Daoy (cell line): ENCODE measurements at regions not wholly inside any gene's neighbourhood (a gene's known extent, or its start where the extent isn't known, plus 50 kb on each side); places are given as distances from the start of the nearest gene placed in this dataset.
"Not testable (repeated sequence)": the region's sequence is repeated elsewhere in the genome, so short reads cannot be mapped to it uniquely, and the experiment has no call there.

Experiments used
- DNase-seq: peaks from one replicate; pipeline ENCODE4 v3.0.0-alpha.2; 2015; ENCODE audit warnings: low read depth

DNA sequence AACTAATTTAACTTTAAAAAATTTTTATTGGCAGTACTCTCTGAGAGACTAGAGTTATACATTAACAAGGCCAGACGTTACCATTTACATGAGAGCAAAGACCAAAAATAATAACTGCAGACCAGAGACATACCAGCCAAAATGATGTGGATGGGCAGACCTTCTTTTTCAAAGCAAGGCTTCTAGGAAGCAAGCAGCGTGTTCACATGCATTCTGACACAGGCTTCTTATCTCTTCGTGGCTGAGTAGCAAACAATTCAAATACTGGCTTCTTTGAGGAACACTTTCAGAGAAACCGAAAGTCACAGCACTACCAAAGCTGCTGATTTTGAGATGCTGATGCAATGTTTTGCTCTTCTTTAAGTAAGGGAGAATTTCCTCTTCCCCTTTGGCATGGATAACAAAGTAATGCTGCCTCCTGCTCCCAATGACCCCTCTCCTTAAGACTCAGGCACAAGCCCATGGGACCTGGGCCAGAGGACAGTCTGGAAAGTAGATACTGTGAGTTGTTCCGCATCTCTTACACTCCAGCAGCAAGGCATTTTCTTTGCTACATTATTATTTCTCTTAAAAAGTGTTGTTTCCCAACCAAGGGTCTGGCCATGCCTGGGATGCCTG lies 181.9 kb downstream of the MREG start:
- peak; percentile 41 for DNase-seq

DNA sequence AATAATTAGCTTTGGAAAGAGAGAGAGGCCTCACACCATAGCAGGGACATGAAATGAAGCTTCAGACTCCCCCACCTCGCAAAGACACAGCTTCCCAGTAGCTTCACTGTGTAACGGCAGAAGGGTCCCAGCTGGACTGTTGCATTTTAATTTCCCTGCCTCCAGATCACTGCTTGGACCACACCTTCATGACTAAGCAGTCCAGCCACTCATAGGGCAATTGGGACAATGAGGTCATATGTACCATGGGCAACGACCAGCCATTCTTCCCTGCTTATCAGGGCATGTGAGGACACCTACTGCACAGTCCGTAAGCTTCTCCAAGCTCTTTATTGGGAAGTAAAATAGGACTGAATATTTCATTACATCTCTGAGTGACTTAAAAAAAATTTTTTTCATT lies 183.0 kb downstream of the MREG start:
- DNase-seq, result peak; percentile 84

DNA sequence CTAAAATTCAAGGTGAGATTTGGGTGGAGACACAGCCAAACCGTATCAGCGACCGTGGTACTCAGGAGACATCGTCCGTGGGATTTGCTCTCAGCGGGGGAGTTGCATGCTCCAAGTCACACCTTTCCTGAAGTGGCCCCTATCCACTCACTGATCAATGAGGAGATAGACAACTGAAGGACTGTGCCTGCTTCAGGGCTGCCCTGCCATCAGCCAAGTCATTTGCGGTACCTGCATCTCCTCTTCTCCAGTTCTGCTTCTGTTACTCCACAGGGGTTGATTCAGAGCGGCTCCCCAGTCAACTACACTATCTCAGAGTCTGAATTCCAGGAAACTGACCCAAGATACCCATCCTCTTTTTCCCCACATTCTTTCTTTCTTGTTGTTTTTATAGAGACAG lies 184.1 kb downstream of the MREG start:
- DNase-seq, result no peak

DNA sequence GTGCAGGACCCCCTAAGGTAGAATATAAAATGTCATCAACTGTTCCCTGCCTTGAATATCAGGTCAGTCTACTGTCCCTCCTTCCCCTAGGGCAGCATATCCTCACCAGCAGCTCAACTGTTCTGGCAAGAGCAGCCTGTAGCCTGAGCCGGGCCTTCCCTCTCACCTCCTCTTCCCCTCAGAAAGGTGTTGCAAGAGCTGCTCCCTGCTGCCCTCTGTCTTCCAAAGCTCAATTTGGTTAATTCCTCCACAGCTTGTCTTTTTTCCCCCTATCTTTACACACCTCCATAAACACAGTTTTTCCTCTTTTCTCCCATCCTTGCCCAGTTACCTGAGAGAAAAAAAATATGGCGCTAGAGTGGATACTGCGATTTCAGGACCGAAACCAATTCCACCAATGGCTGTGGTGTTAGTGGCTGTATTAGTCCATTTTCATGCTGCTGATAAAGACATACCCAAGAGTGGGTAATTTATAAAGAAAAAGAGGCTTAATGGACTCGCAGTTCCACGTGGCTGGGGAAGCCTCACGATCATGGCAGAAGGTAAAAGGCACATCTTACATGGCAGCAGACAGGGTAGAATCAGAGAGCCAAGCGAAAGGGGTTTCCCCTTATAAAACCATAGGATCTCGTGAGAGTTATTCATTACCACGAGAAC lies 184.7 kb downstream of the MREG start:
- DNase-seq, result peak; percentile 82

DNA sequence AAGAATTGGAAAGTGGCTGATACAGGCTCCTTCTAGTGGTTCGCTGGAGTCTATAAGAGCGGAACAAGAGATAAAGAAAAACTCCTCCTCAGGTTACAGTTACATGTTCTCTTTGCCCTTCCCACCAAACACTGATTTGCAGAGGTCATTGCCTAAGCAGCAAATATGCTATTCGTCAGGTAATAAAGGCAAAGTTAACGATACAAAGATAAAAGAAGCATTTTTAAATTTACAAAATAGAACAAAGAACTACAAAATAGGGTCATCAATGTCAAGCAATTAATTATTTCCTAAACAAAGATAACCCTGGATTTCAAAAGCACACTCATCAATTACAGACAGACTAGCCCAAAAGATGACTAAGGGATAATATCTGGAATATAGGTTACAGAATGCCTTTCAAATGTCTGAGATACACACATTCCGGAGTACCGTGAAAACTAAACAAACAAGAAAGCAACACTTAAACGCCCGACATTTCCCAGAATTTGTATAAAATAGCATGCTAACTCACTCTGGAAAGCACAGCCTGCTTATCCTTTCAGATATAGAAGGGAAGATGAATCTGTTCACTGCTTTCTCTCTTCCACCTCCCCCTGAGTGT lies 186.4 kb downstream of the MREG start:
- peak; percentile 25 for DNase-seq

DNA sequence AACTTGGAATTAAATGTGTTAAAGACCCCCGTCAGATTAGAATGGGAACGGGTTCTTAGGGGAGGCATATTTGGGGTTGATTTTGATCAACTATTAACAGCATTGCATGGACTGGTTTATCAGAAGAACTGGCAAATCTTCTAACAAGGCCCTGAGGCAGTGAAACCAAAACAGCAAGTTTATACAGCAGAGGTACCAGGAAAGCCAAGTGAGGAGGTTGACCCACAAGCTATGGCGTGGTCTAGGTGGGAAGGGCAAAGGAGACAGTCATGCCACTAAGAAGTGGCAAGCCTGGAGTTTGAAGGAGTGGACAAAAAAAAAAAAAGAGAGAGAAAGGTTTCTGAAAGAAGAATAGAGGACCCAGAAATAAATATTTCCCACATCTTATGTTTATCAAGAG lies 187.0 kb downstream of the MREG start:
- peak; percentile 19 for DNase-seq

DNA sequence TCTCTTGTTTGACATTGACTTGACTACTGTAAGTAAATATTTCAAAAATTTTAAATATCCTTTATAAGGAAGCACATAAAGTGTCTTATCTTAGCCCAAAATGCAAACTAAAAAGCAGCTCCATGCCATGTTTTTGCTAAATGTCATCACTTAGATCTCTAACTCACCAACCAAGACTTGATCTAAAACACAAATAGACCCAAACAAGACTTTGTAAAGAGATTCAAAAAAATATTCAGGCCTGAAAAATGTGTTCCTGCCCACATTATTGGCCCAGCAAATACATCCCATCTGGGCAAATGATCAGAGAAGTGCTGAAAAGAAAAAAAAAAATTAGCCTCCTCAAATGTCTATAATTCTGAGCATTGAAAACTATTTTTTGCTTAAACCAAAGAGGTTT lies 187.6 kb downstream of the MREG start:
- DNase-seq, result no peak

DNA sequence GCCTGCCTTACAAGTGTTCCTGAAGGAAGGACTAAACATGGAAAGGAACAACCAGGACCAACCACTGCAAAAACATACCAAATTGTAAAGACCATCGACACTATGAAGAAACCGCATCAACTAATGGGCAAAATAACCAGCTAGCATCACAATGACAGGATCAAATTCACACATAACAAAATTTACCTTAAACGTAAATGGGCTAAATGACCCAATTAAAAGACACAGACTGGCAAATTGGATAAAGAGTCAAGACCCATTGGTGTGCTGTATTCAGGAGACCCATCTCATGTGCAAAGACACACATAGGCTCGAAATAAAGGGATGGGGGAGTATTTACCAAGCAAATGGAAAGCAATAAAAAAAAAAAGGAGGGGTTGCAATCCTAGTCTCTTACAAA lies 192.1 kb downstream of the MREG start:
- DNase-seq, result not testable (repeated sequence)

DNA sequence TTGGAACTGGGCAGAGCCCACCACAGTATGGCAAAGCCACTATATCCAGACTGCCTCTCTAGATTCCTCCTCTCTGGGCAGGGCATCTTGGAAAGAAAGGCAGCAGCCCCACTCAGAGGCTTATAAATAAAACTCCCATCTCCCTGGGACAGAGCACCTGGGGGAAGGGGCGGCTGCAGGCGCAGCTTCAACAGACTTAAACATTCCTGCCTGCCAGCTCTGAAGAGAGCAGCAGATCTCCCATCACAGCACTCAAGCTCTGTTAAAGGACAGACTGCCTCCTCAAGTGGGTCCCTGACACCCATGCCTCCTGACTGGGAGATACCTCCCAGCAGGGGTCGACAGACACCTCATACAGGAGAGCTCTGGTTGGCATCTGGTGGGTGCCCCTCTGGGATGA lies 193.6 kb downstream of the MREG start:
- not testable (repeated sequence) for DNase-seq

DNA sequence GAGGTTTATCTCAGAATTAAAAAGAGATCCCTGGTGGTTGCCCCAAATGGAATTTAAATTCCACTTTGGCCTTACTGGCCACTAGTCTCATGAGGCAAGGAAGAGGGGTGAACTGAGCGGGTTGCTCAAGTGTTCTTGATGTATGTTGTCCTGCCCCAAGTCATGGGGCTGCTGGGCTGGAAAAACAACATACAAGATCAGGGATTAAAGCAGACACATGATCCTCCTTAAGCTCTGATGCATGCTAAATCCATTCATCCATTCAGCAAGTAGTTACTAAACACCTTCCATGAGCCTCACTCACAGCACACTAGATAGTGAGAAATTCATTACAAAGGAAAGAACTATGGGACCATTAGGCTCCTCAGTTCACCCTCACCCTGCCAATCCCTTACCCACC lies 196.3 kb downstream of the MREG start:
- no peak for DNase-seq

DNA sequence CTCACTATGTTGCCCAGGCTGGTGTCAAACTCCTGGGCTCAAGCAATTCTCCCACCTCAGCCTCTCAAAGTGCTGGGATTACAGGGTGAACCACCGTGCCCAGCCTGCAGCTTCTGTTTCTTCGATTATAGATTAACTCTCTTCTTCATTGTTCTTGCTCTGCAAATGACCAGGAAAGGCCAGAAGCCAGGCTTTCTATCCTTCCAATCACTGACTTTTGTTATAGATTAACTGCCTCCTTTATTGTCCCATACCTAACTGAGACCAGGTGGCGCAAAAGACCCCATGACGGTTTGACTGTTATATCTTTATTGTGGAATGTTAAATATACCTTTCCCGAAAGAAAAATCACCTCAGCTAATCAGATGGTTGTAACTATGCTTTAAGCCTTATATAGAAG lies 196.9 kb downstream of the MREG start:
- no peak for DNase-seq

DNA sequence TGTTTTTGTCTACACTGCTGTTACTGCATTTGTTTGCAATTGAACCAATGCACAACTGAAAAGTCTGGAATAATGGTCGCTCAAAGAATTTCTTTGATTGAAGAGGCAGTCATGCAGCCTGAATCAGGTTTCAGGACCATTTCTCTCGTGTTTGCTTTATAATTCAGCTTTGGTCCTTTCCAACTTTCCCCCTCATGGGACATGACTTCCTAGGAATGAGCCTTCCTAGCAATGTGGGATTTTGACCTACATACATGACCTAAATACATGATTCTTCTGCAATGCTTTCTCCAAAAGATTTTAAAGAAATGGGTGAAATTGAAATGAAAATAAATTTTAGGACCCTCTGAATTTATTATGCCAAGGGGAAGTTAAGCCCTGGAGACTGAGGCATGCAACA lies 197.4 kb downstream of the MREG start:
- DNase-seq, result no peak

DNA sequence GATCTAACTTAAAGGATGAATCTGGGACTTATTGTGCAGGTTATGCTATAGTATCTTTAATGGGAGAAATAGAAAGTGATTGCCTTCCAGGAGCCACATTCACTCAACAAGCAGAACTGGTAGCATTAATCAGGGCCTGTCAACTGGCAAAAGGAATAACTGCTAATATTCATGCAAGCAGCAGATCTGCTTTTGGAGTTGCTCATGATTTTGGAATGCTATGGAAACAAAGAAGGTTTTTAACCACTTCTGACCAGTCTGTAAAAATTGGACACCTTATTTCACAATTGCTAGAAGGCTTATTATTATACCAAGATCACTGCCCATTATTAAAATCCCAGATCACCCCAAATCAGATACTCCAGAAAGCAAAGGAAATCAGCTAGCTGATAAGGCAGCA lies 200.4 kb downstream of the MREG start:
- no peak for DNase-seq

DNA sequence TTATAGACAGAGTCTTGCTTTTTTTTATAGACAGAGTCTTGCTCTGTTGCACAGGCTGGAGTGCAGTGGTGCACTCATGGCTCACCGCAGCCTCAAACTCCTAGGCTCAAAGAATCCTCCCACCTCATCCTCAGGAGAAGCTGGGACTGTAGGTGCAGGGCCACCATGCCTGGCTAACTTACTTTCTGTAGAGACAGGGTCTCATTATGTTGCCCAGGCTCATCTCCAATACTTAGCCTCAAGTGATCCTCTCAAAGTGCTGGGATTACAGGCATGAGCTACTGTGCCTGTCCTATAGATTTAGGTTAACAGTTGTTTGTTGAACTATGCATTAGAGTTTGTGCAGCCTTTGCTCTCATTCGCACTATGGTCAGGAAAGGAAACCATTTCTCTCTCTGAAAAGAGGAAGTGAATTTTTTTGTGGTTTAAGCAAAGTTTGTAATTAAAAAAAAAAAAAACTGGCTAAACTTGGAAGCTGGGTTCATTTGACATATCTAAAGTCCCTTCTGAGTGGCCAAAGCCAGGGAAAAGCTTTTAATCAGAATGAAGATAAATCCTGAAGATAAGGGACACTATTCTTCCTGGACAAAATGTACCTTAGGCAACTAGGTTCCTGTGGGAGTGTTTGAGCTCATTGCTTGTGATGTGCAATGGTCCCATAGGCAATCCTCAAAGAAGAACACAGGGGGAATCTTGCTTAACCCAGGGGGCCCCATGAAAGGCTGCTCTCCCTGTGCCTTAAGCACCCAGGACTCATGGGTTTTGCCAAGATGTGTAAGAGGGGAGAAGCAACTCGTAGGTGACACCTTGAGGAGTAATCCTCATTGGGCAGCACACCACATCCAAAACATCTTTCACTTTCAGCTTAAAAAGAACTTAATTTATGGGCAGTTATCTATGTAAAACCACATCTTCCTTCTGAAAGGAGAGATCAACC lies 201.7 kb downstream of the MREG start:
- DNase-seq, result no peak

DNA sequence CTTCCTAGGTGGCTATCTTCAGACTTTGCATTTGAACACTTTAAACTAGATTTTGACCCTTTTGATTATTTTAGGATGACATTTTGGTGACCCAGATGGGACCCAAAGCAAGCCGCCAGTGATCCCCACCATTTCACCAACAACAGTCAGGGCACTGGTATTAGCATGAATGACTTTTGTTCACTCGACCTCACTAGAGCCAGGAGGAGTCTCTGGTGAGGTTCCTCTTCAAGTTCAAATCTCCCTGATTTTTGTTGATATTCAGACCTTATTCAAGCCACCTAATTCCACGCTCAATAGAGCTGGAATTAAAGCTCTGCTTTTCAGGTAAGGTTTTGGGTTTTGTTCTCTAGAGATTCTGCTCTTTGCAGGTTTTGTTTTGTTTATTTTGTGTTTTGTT lies 202.3 kb downstream of the MREG start:
- no peak for DNase-seq

DNA sequence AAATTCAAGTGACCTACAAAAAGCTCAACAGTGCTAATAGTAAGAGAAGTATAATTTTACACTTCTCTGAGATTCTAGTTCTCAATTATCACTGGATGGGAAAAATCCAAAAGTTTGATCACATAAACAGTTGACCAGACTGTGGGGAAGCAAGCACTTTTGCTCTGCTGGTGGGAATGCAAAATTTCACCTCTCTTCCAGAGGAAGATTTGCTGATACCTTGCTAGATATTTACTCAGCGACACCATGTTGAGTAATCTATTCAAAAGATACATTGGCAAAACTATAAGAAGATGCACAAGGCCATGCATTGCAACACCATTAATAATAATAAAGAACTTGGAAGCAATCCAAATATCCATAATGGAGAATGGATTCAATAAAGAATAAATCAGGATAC lies 204.4 kb downstream of the MREG start:
- DNase-seq, result no peak

DNA sequence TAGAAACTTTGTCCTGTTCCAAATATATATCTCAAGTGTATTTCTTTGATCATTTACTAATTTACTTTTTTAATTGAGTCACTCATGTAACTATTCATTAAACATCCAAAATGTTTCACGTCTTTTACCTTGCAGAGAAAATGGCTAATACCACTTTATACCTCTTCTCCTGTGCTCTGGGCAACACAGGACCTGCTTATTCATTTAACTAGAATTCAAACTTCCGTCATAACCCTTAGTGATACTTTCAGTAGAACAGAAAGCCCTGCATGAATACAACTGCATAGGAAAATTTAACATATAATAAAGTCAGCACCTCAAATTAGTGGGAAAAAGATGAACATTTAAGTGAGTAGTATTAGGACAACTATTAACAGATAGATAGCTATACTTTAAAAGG lies 205.2 kb downstream of the MREG start:
- no peak for DNase-seq

DNA sequence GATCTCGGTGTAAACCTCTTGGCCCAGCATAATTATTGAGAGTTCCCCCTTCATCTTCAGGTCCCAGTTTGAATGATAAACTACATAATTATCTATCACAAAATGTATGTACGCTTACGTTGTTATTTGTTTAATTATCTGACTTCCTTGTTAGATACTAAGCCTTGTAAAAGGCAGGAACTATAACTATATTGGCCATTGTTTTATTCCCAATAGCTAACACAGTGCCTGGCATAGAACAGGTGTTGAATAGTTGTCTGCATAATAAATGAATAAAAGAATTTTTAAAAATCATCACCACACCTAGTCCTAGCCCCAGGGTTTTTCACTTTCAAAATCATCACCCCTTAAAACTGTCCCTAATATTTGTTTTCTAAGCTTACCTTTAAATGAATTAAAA lies 207.9 kb downstream of the MREG start:
- no peak for DNase-seq

DNA sequence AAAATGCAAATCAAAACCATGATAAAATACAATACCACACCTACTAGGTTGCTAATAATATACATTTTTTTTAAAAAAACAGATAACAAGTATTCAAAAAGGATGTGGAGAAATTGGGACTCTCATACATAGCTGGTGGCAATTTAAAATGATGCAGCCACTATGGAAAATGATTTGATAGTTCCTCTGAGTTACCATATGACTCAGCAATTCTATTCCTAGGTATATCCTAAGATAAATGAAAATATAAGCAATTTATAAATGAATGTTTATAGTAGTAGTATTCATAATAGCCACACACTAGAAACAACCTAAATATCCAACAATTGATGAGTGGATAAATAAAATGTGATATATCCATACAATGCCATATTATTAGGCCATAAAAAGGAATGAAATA lies 210.2 kb downstream of the MREG start:
- no peak for DNase-seq

DNA sequence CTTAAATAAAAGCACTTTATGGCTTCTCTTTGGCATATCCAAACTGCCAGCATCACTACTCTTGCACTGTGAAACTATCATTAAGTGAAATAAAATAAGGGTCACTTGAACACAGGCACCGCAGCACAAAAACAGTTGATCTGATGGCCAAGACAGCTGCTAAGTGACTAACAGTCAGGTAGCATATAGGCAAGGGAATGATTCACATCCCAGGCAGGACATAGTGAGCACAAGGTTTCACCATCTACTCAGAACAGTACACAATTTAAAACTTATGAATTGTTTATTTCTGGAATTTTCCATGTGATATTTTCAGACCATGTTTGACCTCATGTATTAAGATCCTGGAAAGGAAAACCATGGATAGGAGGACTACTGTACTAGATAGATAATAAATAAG lies 214.2 kb downstream of the MREG start:
- no peak for DNase-seq

DNA sequence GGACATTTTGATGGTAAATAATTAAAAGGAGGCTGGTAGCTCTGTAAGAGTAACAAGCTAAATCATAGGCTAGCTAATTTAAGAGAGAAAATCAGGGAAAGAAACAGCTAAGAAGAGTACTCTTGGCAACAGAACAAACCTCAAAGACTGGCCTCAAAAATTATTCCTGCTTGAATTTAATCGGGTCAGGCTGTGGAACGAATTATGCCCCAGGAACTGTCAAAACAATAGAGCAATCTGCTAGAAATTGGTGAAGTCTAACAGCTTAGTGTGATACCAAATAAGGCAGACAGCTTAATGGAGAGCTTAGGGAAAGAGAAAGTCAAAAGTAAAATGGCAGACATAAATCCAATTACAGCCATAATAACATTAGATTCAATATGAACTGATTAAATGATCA lies 215.7 kb downstream of the MREG start:
- DNase-seq, result no peak

DNA sequence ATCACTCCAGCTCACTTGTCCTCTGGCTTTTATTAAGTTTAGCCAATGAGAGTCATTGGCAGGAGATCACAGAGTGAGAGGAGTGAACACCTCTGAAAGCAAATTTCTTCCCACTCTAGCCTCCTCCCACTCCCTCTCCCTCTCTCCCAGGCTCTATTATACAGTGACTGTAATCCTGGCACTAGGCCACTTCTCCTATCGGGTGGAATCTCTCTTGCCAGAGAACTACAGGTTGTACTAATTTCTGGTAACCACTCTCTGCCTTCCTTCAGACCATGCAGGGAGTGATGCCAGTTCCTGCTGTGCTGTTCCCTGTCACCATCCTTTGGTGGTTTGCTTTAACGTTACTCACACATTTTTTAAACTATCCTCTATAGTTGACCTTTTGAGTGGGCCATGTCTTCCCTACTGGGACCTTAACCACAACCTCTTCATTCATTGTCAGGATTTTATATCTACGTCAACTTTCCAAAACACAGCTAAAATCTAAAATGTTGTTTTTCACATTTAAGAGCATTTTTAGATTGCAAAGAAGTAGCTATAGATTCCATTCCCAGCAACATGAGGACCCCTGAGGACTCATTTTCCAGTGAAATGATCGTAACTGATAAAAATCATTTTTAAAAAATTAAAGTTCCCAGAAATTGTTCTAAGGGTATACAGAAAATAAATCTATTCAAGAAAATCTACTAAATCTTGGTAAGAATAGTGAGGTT lies 217.1 kb downstream of the MREG start:
- peak; percentile 84 for DNase-seq
